RPMI7951 (cell line): ENCODE measurements at regions not wholly inside any gene's neighbourhood (a gene's known extent, or its start where the extent isn't known, plus 50 kb on each side); places are given as distances from the start of the nearest gene placed in this dataset.
"Not testable (repeated sequence)": the region's sequence is repeated elsewhere in the genome, so short reads cannot be mapped to it uniquely, and the experiment has no call there.

Source experiments
- DNase-seq: peaks from one replicate; pipeline ENCODE4 v3.0.0-alpha.2; 2012; ENCODE audit warnings: low read depth

DNA sequence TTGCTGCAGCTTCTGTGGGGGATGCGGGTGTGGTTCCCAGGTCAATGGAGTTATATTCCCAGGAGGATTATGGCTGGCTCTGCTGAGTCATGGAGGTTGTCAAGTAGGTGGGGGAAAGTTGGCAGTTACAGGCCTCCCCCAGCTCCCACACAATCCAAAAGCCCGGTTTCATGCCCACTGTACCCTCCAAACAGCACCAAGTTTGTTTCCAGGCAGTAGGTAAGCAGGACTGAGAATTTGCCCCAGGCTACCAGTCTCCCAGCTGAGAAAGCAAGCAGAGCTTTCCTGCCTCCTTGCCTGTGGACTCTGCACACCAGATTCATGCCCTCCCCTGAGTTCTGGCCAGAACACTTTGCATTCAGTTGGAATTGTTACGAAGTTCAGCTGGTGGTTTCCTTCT is 578.2 kb downstream of the MEI4 start:
- DNase-seq: no peak

DNA sequence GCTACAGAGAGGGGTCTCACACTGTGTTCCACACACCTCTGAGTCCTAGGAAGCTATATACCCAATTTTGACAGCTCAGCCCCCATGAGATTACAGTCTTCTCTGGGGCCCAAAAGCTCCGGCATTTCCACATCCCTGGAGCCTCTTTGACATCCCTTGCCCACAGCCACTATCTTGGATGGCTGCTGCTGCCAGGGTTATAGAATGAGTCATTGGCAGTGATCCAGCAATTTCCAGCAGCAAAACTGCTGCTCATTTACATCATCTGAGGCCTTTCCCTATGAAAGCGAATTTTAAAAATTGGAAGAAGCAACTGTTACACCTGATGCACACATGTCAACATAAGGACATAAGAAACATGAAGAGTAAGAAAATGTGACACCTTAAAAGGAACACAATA is 590.7 kb downstream of the MEI4 start:
- DNase-seq: peak; percentile 41

DNA sequence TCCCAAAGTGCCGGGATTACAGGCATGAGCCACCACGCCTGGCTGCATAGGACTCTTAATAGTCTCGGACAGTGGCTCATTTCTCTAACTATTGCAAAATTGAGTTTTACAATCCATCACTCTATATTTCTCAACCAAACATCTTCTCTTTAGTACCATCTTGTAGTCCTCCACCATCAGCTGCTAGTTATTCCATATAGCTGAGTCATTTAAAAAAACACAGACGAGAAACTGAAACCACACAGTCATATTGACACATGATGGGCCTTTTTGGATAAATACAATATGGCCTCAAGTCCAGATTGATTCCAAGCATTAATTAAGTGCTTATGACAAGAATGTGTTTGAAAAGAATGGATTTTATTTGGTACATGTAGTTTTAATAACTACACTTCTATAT is 599.1 kb downstream of the MEI4 start:
- DNase-seq: no peak

DNA sequence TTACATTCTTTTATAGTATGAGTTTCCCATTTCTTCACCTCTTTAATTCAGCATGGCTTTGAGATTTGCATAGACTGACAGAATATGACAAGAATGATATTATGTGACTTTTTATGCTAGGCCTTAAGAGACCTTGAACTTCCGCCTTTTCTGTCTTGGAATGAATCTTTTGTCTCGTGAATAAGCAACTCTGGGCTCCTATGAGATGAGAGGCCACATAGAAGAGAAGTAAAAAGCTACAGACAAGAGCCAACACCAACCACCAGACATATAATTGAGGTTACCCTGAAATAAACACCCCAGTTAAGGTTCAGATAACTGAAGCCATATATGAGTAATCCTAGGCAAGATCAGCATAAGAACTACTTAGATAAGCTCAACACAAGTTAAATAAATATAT is 600.8 kb downstream of the MEI4 start:
- DNase-seq: no peak

DNA sequence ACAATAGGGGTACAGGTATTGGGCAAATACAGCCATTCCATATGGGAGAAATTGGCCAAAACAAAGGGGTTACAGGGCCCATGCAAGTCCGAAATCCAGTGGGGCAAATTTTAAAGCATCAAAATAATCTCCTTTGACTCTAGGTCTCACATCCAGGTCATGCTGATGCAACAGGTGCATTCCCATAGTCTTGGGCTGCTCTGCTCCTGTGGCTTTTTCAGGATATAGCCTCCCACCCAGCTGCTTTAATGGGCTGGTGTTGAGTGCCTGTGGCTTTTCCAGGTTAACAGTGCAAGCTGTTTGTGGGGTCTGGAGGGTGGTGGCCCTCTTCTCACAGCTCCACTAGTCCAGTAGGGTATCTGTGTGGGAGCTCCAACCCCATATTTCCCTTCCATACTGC is 607.1 kb downstream of the MEI4 start:
- DNase-seq: no peak

DNA sequence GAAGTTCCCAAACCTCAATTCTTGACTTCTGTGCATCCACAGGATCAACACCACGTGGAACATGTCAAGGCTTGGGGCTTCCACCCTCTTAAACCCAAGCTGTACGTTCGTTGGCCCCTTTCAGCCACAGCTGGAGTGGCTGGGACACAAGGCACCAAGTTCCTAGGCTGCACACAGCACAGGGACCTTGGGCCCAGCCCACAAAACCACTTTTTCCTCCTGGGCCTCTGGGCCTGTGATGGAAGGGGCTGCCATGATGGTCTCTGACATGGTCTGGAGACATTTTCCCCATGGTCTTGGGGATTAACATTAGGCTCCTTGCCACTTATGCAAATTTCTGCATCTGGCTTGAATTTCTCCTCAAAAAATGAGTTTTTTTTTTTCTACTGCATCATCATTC is 606.9 kb upstream of the IRAK1BP1 start:
- DNase-seq: not testable (repeated sequence)

DNA sequence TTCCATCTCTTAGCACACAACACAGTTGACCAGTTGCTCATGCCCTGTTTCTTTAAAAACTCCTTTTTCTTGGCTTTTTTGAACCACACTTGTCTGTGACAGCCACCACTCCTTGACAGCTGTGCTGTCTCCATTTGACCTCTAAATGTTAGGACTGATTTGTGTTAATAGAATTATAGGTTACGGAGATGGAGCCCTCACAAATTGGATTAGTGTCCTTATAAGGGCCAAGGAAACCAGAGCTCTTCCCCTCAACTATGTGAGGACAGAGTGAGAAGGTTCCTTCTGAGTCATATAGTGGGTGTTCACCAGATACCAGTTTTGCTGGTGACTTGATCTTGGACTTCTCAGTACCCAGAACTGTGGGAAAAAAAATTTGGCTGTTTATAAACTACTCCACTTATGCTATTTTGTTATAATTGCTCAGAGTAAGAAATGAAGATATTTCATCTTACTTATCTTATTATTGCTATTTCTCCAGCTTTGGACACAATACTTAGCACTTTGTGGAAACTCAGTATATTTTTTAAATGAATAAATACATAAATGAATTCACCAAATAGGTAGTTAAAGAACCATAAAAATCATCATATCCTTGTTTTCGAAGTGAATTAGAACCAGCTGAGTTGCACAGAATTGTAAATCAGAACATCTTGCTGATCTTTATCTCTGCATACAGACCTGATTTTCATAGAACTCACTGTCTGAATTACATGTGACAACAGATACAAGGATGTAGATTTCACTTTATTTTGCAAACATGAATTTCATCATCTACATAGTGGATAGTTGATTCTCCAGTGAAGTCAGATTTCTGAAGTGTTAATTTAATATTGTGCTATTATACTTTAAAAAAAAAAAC is 598.5 kb upstream of the IRAK1BP1 start:
- no peak for DNase-seq

DNA sequence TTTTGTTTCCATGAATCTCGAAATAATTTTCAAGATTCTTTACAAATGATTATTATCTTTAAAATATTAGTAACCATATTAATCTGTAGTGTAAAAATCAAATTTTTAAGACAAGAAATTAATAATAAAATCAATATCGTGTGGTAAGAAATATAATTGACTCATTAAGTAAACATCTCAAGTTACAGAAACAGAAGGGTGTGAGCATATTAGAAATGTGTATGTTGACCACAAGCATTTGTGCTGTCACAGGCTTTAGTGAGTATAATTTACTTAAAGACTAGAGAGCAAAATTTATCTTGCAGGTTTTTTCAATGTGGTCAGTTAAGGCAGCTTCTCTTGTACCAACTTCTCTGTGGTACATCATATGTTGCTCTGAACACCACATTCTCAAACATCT is 566.5 kb upstream of the IRAK1BP1 start:
- no peak for DNase-seq

DNA sequence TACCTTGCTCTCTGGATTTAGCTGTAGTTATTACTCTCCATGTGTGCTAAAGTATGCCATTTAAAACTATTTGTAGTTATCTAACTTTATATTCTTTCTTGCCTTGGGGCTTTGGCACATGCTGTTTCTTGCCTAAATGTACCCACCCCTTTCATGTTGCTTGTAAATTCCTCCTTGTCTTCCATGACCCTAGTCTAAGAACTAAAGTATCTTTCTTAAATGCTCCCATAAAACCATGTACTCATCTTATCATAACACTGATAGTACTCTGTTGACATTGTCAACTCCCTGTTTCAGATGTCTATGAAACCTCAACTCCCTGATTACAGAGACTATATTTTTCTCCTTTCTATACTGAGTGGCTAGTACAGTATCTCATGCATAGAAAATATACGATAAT is 564.9 kb upstream of the IRAK1BP1 start:
- no peak for DNase-seq

DNA sequence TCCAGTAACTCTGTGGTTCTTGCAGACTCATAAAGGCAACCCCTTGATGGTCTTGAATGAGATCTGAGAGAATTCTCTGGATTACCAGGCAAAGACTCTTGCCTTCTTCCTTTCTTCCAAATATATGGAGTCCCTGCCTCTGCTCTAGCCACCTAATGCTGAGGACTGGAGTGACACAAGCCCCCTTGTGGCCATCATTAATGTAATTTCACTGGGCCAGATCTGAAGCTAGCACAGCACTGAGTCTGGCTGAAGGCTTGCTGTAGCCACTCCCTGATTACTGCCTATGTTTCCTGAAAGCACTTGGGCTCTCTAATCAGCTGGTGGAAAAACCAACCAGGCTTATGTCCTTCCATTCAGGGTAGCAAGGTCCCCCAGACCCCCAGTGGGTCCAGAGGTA is 559.3 kb upstream of the IRAK1BP1 start:
- DNase-seq: no peak

DNA sequence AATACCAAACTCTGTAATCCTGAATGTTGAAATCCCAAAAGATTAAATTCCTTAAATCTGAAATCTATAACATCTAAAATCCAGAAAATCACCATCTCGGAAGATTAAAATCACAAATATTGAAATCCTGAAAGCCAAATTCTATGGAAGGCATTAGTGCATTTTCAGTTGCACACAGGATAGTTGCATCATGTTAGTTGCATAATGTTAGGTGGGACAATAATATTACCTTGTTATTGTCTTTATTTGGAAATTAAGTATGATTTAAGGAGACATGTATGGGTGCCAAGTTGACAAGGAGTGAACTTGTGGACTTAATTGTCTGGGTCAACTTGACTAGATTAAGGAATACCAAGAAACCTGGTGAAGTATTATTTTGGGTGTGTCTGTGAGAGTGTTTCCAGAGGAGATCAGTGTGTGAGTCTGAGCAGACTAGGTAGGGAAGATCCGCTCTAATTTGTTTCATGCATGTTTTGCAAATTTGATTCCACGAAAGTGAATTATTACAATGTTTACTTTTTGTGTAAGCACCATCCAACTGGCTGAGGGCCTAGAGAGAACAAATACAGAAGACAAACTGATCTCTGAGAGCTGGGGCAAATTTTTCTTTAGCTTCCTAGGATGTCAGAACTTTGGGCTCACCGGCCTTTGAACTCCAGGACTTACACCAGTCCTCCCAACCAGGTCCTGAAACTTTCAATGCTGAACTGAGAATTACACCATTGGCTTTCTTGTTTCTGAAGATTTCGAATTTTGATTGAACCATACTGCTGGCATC is 545.1 kb upstream of the IRAK1BP1 start:
- DNase-seq: no peak

DNA sequence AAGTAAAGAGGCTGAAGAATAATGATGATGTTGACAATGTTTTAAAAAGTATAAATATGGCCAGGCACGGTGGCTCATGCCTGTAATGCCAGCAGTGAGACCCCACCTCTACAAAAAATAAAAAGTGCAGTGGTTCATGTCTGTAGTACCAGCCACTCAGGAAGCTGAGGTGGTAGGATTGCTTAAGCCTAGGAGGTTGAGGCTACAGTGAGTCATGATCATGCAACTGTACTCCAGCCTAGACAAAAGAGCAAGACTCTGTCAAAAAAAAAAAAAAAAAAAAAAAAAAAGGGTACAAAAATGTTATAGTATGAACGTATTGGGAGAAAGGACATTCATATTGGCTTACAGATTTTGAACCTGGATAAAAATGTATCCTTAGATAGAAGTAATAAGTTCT is 543.1 kb upstream of the IRAK1BP1 start:
- DNase-seq: no peak

DNA sequence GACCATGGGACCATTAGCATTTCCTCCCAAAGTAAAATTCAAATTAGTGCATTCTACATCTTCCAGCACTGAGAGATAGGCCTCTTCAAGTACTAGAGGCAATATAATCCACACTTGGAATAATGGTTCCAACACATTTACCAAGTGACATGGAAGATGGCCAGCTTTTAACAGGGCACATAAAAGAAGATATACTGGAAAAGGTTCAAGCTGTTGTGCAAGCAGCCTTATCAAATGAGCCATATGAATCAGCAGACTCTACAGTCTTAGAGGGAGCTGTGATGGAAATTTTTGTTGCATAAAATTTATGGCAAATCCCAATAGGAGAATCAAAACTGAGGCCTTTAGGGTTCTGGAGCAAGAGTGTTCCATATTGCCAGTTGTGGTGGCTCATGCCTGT is 526.6 kb upstream of the IRAK1BP1 start:
- no peak for DNase-seq

DNA sequence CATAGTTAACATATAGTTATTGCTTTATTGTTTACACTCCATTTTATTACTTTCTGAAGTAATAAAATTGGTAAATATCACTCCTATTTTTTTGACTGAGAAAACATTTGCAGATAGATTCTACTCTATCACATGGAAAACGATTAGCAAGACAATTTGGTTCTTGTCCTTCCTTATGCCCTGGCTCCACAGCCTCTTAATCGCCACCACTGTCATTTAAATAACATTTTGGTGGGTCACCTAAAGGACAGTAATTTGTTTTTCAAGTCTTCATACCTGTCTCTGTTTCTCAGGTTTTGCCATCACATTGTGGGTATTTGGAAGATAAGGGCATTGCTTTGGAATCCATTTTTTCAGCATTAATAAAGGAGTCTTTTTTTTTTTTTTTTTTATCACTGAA is 521.5 kb upstream of the IRAK1BP1 start:
- no peak for DNase-seq

DNA sequence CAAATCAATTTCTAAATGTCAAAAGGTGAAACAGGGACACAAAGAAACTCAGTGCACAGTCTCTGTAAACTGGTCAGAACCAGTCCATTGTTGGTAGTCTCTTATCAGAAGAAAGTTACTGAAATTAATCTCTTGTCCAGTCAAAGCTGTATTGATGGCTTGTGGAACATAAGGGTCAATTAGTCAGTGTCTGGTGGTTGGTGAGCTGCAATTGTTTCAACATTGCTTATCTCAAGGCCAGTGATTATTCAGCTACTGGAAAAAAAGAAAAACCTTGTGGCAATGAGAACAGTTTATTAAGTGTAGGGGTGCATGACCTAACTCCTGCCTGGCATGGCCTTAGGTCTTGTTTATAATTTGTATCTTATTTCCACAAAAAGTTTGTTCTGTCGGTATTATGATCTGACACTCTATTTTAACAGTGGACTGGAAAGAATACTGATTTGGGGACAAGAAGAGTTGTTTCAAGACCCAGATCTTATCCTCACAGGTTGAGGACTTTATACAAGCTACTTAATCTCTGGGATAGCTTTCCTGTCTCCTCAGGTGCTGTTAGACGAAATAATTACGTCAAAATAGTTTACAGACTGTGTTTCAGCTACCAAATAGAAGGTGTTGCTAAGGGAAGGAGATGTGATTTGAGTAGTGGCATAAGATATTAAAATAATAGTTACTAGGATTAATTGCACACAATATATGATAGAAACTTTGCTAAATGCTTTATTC is 520.0 kb upstream of the IRAK1BP1 start:
- no peak for DNase-seq

DNA sequence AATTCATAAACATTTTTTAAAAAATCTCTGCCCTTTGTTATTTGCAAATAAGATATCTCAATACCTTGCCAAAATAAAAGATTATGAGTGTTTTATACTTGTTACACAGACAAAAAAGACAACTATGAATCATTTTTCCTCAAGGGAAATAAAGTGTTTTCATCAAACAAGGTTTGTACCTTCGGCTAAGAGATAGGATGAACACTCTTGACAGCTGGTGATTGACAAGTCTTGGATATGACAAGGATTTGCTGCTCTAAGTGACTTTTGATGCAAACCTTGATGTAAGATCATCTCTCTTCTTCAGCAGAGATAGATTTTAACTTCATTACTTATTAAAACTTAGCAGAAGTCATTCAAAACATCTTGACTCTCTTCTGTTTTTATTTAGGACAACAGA is 514.3 kb upstream of the IRAK1BP1 start:
- DNase-seq: no peak

DNA sequence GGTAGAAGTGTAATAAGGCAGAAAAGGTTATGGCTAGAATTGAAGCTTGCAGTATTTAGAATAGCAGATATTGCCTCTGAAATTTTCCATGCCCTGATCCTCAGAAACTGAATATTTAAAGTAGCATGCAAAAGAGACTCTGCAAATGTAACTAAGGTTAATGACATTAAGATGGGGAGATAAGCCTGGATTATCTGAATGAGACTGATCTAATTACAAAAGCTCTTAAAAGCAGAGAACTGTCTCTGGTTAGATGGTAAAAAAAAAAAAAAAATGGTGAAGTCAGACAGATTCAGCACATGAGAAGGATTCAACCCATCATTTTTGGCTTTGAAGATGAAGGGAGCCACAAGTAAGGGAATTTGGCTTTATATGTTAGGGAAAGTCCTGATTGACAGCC is 503.7 kb upstream of the IRAK1BP1 start:
- no peak for DNase-seq

DNA sequence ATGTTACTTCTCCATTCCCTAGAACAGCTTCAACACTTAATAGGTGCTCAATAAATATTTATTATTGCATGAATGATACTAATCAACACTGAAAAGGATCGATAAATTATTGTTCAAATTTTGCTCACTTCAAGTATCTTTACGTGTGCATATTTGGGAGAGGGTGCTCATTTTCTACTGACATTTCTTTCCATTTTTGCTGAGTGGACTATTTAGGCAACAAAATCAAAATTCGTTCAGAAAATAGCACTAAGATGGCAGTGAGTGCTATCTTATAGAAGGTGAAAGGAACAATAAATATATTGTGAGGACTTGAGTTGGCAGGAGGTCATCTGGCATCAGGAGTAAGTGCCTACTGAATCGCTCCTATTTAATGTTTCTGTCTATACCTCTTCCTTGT is 501.9 kb upstream of the IRAK1BP1 start:
- no peak for DNase-seq

DNA sequence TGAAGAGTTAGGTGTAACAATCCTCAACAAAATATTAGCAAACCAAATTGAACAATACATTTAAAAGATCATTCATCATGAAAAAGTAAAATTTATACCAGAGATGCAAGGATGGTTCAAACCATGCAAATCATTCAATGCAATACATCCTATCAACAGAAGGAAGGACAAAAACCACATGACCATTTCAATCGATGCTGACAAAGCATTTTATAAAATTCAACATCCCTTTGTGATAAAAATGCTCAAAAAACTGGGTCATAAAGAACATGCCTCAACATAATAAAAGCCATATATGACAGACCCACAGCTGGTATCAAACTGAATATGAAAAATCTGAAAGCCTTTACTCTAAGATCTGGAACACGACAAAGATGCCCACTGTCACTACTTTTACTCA is 490.3 kb upstream of the IRAK1BP1 start:
- no peak for DNase-seq

DNA sequence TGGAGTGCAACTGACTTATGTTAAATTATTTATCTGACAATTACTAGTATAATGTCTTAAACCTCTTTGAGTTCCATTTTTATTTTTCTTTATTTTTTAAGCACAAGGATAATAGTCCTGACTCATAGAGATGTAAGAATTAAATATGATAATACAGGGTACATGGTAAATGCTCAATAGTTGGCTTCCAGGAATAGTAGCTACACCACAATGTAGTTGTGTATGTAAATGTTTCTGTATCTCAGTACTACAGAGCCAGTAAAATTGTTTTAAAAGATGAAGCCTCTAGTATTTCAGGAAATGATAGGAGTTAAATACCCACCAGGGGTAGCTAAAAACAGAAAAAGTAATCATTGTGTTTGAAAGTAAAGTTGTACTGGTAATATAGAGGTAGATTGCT is 487.4 kb upstream of the IRAK1BP1 start:
- no peak for DNase-seq

DNA sequence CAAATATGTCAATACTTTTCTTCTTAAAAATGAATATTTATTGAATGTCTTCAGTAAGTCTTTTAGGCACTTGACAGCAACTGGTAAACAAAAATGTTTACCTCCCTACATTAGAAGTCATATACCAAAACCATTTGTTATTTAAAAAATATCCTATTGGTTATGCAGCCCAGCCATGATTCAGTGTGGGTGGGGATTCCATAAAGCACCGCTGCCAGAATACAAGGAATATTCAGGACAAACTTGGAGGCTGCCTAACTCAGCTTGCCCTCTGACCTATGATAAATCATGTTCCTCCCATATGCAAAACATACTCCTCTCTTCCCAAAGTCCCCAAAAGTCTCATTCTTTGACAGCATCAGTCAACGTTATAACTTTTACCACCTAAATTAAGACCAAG is 486.8 kb upstream of the IRAK1BP1 start:
- DNase-seq: no peak

DNA sequence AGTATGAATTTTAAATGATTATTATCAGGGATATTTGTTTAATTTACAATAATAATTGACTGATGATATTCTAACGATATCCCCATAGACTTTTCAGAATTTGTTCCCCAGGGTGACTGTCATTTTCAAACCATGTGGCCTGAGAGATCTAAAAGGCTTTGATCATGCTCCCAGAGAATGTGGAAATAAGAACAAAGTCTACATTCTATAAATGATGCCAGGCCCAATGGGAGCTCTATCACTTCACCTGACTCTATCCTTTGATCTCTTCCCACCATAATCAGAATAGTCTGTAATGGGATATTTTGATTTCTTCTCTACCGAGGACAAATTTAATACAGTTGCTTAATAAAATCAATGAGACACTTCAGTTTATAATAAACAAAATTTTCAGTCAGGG is 483.4 kb upstream of the IRAK1BP1 start:
- DNase-seq: no peak

DNA sequence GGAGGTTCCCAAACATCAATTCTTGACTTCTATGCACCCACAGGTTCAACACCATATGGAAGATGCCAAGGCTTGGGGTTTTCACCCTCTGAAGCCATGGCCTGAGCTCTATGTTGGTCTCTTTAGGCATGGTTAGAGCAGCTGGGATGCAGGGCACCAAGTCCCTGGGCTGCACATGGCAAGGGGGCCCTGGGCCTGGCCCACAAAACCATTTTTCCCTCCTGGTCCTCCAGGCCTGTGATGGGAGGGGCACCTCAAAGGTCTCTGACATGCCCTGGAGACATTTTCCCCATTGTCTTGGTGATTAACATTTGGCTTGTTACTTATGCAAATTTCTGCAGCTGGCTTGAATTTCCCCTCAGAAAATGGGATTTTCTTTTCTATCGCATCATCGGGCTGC is 480.5 kb upstream of the IRAK1BP1 start:
- DNase-seq: not testable (repeated sequence)
